Natural killer cell treated with Interleukin-12 subunit alpha and Interleukin-12 subunit beta and Interleukin-15 and Interleukin-18, amount 100 ng/mL, for 72 hours (primary cell): ENCODE measurements at regions not wholly inside any gene's neighbourhood (a gene's known extent, or its start where the extent isn't known, plus 50 kb on each side); places are given as distances from the start of the nearest gene placed in this dataset.

Experiments
- ATAC-seq, 2 donors: fragments of 150-1000 bp; cut with Tn5 transposase in 1 of 2; sonication (Bioruptor Pico), chemical (Tn5 transposase) in 1 of 2; 2 replicates each; pipeline ENCODE4 v1.10.0; 2021
- DNase-seq: peaks from one replicate; pipeline ENCODE4 v3.0.0; 2022; ENCODE audit warnings: low spot score
- H3K27ac Mint-ChIP-seq, 2 donors: 1 replicate in 1 of 2; 2 replicates in 1 of 2; pipeline ENCODE4 v1.8.0; 2022; ENCODE audit warnings: mixed read lengths in 2 of 2, mild to moderate bottlenecking in 1 of 2, moderate library complexity in 1 of 2
- H3K27me3 Mint-ChIP-seq, 2 donors: 1 replicate in 1 of 2; 2 replicates in 1 of 2; pipeline ENCODE4 v1.8.0; 2022; ENCODE audit warnings: mixed read lengths in 2 of 2
- H3K36me3 Mint-ChIP-seq: one replicate; pipeline ENCODE4 v1.8.0; 2022; ENCODE audit warnings: mixed read lengths
- H3K4me1 Mint-ChIP-seq, 2 donors: 1 replicate in 1 of 2; 2 replicates in 1 of 2; pipeline ENCODE4 v1.8.0; 2022; ENCODE audit warnings: low read depth in 2 of 2, mixed read lengths in 2 of 2, mild to moderate bottlenecking in 1 of 2
- H3K4me3 Mint-ChIP-seq: one replicate; pipeline ENCODE4 v1.8.0; 2022; ENCODE audit warnings: mixed read lengths
- H3K9me3 Mint-ChIP-seq: 2 replicates; pipeline ENCODE4 v1.8.0; 2022; ENCODE audit warnings: mixed read lengths

- Mint-ChIP-seq H3K4me3 (no peak overlapping the region), H3K9me3 (no peaks in the 10 kb centered on the region), H3K36me3 (no peaks in the 10 kb centered on the region), H3K27ac (no peak overlapping the region), H3K4me1 (no peaks in the 10 kb centered on the region), H3K27me3 (peaks cover 0 to 17% of the 10 kb centered on the region in 2 donors)
- DNase-seq (no peak), ATAC-seq (no peak)
Observed at GRCh38 chrX:69110116-69110530, 55.1 kb downstream of the PJA1 start.

- DNase-seq (no peak), ATAC-seq (no peak)
- H3K27ac Mint-ChIP-seq, result no peak overlapping the region
- H3K36me3 Mint-ChIP-seq, result no peaks in the 10 kb centered on the region
- no peak overlapping the region for H3K4me3 Mint-ChIP-seq
- H3K27me3 Mint-ChIP-seq, result peaks cover 0 to 17% of the 10 kb centered on the region in 2 donors
- H3K4me1 Mint-ChIP-seq, result no peaks in the 10 kb centered on the region
- no peaks in the 10 kb centered on the region for H3K9me3 Mint-ChIP-seq
Observed at GRCh38 chrX:69109706-69110105, 55.5 kb downstream of the PJA1 start.

GRCh38 chrX:69109036-69109663, 56.1 kb downstream of the PJA1 start:
- ATAC-seq, result no peak
- no peaks in the 10 kb centered on the region for H3K36me3 Mint-ChIP-seq
- H3K27me3 Mint-ChIP-seq, result peaks cover 0 to 17% of the 10 kb centered on the region in 2 donors
- H3K4me1 Mint-ChIP-seq, result no peaks in the 10 kb centered on the region
- H3K4me3 Mint-ChIP-seq, result no peak overlapping the region
- no peak for DNase-seq
- no peak overlapping the region for H3K27ac Mint-ChIP-seq
- H3K9me3 Mint-ChIP-seq, result no peaks in the 10 kb centered on the region

- H3K4me3 Mint-ChIP-seq, result no peak overlapping the region
- DNase-seq (no peak), ATAC-seq (no peak)
- H3K4me1 Mint-ChIP-seq, result no peaks in the 10 kb centered on the region
- no peaks in the 10 kb centered on the region for H3K9me3 Mint-ChIP-seq
- H3K27ac Mint-ChIP-seq, result no peak overlapping the region
- H3K36me3 Mint-ChIP-seq, result no peaks in the 10 kb centered on the region
- H3K27me3 Mint-ChIP-seq, result peaks cover 0 to 22% of the 10 kb centered on the region in 2 donors
Observed at GRCh38 chrX:69107747-69108401, 57.4 kb downstream of the PJA1 start.

GRCh38 chrX:69107231-69107739, 58.0 kb downstream of the PJA1 start:
- Mint-ChIP-seq H3K9me3 (no peaks in the 10 kb centered on the region), H3K4me1 (no peaks in the 10 kb centered on the region), H3K4me3 (no peak overlapping the region), H3K27me3 (peaks cover 0 to 22% of the 10 kb centered on the region in 2 donors), H3K36me3 (no peaks in the 10 kb centered on the region), H3K27ac (no peak overlapping the region)
- DNase-seq (no peak), ATAC-seq (no peak)

GRCh38 chrX:69104756-69105434, 60.4 kb downstream of the PJA1 start:
- DNase-seq (no peak), ATAC-seq (no peak)
- Mint-ChIP-seq H3K4me1 (no peaks in the 10 kb centered on the region), H3K36me3 (no peaks in the 10 kb centered on the region), H3K27me3 (peaks cover 0 to 18% of the 10 kb centered on the region in 2 donors), H3K4me3 (no peak overlapping the region), H3K9me3 (no peaks in the 10 kb centered on the region), H3K27ac (no peak overlapping the region)

GRCh38 chrX:69103539-69103938, 61.7 kb downstream of the PJA1 start:
- DNase-seq (no peak), ATAC-seq (no peak)
- Mint-ChIP-seq H3K4me1 (no peaks in the 10 kb centered on the region), H3K27ac (no peak overlapping the region), H3K36me3 (no peaks in the 10 kb centered on the region), H3K9me3 (no peaks in the 10 kb centered on the region), H3K4me3 (no peak overlapping the region), H3K27me3 (peaks cover 0 to 17% of the 10 kb centered on the region in 2 donors)

- no peak overlapping the region for H3K4me3 Mint-ChIP-seq
- no peaks in the 10 kb centered on the region for H3K4me1 Mint-ChIP-seq
- H3K36me3 Mint-ChIP-seq, result no peaks in the 10 kb centered on the region
- no peaks in the 10 kb centered on the region for H3K9me3 Mint-ChIP-seq
- DNase-seq (no peak), ATAC-seq (no peak)
- no peak overlapping the region for H3K27ac Mint-ChIP-seq
- H3K27me3 Mint-ChIP-seq, result peaks cover 0 to 16% of the 10 kb centered on the region in 2 donors
Observed at GRCh38 chrX:69102612-69103194, 62.5 kb downstream of the PJA1 start.

GRCh38 chrX:69101683-69102251, 63.5 kb downstream of the PJA1 start:
- DNase-seq (no peak), ATAC-seq (no peak)
- Mint-ChIP-seq H3K27ac (no peak overlapping the region), H3K27me3 (peaks cover 0 to 13% of the 10 kb centered on the region in 2 donors), H3K36me3 (no peaks in the 10 kb centered on the region), H3K4me3 (no peak overlapping the region), H3K4me1 (no peaks in the 10 kb centered on the region), H3K9me3 (no peaks in the 10 kb centered on the region)

GRCh38 chrX:69100478-69100877, 64.8 kb downstream of the PJA1 start:
- no peak overlapping the region for H3K27ac Mint-ChIP-seq
- H3K27me3 Mint-ChIP-seq, result peaks cover 0 to 9% of the 10 kb centered on the region in 2 donors

GRCh38 chrX:69097451-69098236, 67.6 kb downstream of the PJA1 start:
- H3K27ac Mint-ChIP-seq, result no peak overlapping the region
- DNase-seq (no peak), ATAC-seq (no peak)
- H3K4me1 Mint-ChIP-seq, result no peaks in the 10 kb centered on the region
- no peaks in the 10 kb centered on the region for H3K36me3 Mint-ChIP-seq
- H3K9me3 Mint-ChIP-seq, result no peaks in the 10 kb centered on the region
- no peak overlapping the region for H3K4me3 Mint-ChIP-seq
- peaks cover 0 to 4% of the 10 kb centered on the region in 2 donors for H3K27me3 Mint-ChIP-seq

More at GRCh38 chrX:69100478-69100877, 64.8 kb downstream of the PJA1 start:
- no peak for ATAC-seq
- H3K36me3 Mint-ChIP-seq, result no peaks in the 10 kb centered on the region
- DNase-seq, result no peak
- no peaks in the 10 kb centered on the region for H3K9me3 Mint-ChIP-seq
- H3K4me1 Mint-ChIP-seq, result no peaks in the 10 kb centered on the region
- no peak overlapping the region for H3K4me3 Mint-ChIP-seq

- H3K9me3 Mint-ChIP-seq, result no peaks in the 10 kb centered on the region
- ATAC-seq (no peak), DNase-seq (no peak)
- H3K27ac Mint-ChIP-seq, result no peak overlapping the region
- H3K27me3 Mint-ChIP-seq, result peaks cover 0 to 4% of the 10 kb centered on the region in 2 donors
- no peaks in the 10 kb centered on the region for H3K36me3 Mint-ChIP-seq
- H3K4me3 Mint-ChIP-seq, result no peak overlapping the region
- H3K4me1 Mint-ChIP-seq, result no peaks in the 10 kb centered on the region
Observed at GRCh38 chrX:69096963-69097362, 68.3 kb downstream of the PJA1 start.
